Lower lobe of right lung (tissue), 2 donors: ENCODE measurements at regions not wholly inside any gene's neighbourhood (a gene's known extent, or its start where the extent isn't known, plus 50 kb on each side); places are given as distances from the start of the nearest gene placed in this dataset.

Experiments
- ATAC-seq, 2 donors: fragments of 200-7000 bp; cut with Tn5 transposase; one replicate each; pipeline ENCODE4 v1.9.1; 2020 to 2022; ENCODE audit warnings: mild to moderate bottlenecking in 2 of 2, moderate library complexity in 2 of 2
- DNase-seq: peaks from one replicate; pipeline ENCODE4 v3.0.0-alpha.2; 2020
- H3K27ac ChIP-seq: fragments of 200-600 bp; one replicate; pipeline ENCODE4 v1.8.0; 2022
- H3K27me3 ChIP-seq: fragments of 200-600 bp; one replicate; pipeline ENCODE4 v1.8.0; 2022; ENCODE audit warnings: low read depth
- H3K36me3 ChIP-seq: fragments of 200-600 bp; one replicate; pipeline ENCODE4 v1.8.0; 2022; ENCODE audit warnings: mild to moderate bottlenecking
- H3K4me1 ChIP-seq: fragments of 200-600 bp; one replicate; pipeline ENCODE4 v1.8.0; 2022
- H3K4me3 ChIP-seq: fragments of 200-600 bp; one replicate; pipeline ENCODE4 v1.8.0; 2022; ENCODE audit warnings: mild to moderate bottlenecking
- H3K9me3 ChIP-seq: fragments of 200-600 bp; one replicate; pipeline ENCODE4 v1.8.0; 2022
- intact Hi-C: fragments of 100-400 bp; cut with DNase I; formaldehyde crosslinking; loops from one replicate; pipeline ENCODE4 v1.11.0; 2022
- TF ChIP-seq, protein P1 (sequence below): fragments of 200-600 bp; IDR thresholded peaks from one replicate; pipeline ENCODE4 v1.8.0; 2022; ENCODE audit warnings: antibody characterized with exemption, mild to moderate bottlenecking
- donor health status: DM: no; HTN: yes; CAD: no; lungs with severe emphysema.

DNA sequence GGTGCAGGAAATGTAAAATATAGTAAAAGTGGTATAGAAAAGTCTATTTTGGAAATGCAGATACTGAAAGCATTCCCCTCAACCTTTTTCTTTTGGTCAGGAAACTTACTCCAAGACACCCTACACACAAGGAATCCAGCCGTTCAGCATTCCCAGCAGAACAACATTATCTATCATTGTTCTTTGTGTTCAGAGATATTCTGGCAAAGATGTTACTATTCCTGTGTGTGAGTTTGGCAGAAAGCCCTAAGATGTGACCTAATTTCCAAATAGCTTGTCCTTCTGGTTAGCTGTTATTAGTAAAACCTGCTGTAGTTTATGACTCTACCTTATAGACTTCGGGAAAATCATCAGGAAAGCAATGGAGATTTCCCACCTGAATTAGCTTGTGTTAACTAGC, 78.1 kb upstream of the PELI1 start:
- no peak for ATAC-seq
- TF ChIP-seq, protein P1, sequence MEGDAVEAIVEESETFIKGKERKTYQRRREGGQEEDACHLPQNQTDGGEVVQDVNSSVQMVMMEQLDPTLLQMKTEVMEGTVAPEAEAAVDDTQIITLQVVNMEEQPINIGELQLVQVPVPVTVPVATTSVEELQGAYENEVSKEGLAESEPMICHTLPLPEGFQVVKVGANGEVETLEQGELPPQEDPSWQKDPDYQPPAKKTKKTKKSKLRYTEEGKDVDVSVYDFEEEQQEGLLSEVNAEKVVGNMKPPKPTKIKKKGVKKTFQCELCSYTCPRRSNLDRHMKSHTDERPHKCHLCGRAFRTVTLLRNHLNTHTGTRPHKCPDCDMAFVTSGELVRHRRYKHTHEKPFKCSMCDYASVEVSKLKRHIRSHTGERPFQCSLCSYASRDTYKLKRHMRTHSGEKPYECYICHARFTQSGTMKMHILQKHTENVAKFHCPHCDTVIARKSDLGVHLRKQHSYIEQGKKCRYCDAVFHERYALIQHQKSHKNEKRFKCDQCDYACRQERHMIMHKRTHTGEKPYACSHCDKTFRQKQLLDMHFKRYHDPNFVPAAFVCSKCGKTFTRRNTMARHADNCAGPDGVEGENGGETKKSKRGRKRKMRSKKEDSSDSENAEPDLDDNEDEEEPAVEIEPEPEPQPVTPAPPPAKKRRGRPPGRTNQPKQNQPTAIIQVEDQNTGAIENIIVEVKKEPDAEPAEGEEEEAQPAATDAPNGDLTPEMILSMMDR = no peak
- Histone ChIP-seq H3K36me3 (no peaks in the 10 kb centered on the region), H3K27ac (no peak overlapping the region), H3K9me3 (no peaks in the 10 kb centered on the region), H3K27me3 (no peaks in the 10 kb centered on the region), H3K4me3 (no peak overlapping the region), H3K4me1 (peaks cover 25% of the 10 kb centered on the region)
- intact Hi-C loops = no loop called here
- no peak for DNase-seq

DNA sequence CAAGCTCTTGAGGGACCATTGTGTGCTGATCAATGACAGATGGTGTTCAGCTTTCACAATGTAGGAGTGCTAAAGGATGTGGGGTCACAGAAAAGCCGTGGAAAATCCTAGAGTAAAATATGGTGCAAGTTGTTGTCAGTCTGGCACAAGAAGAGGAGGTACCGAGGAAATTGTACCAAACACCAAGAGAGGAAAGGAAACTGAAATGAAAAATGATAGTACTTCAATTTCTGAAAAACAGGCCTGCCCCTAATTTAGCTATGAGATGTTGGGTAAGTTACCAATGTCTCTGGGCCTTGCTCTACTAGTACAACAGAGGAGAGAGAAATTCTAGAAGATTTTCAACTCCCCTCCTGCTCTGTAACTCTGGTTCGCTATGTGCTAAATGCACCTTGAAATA, 78.8 kb upstream of the PELI1 start:
- Histone ChIP-seq H3K4me1 (peaks cover 31% of the 10 kb centered on the region), H3K27ac (peak overlapping the region; percentile 34), H3K27me3 (no peaks in the 10 kb centered on the region), H3K4me3 (no peak overlapping the region), H3K9me3 (no peaks in the 10 kb centered on the region), H3K36me3 (no peaks in the 10 kb centered on the region)
- ATAC-seq (no peak), DNase-seq (no peak)
- intact Hi-C loops = no loop called here
- TF ChIP-seq, protein P1 = no peak

DNA sequence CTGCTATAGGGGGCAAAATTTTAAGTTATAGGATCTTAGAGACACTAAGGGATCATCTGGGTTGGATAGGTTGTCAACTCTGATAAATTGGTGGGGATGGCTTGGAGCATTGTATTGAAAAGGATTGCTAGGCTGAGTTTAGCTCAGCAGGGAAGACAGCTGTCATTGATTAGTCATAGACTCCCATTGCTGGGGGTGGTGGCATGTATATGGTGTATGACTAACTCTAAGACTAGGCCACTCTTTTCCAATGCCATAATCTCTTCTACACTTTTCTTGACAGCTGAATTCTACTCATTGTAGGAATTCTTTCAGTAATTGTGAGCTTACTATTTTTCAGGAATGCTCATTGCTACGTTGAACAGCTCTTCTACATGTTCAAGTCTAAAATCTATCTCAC, 81.3 kb upstream of the PELI1 start:
- Histone ChIP-seq H3K4me1 (peaks cover 29% of the 10 kb centered on the region), H3K4me3 (no peak overlapping the region), H3K27me3 (no peaks in the 10 kb centered on the region), H3K9me3 (no peaks in the 10 kb centered on the region), H3K36me3 (no peaks in the 10 kb centered on the region), H3K27ac (no peak overlapping the region)
- TF ChIP-seq, protein P1 = no peak
- intact Hi-C loops = no loop called here
- DNase-seq (no peak), ATAC-seq (no peak)

DNA sequence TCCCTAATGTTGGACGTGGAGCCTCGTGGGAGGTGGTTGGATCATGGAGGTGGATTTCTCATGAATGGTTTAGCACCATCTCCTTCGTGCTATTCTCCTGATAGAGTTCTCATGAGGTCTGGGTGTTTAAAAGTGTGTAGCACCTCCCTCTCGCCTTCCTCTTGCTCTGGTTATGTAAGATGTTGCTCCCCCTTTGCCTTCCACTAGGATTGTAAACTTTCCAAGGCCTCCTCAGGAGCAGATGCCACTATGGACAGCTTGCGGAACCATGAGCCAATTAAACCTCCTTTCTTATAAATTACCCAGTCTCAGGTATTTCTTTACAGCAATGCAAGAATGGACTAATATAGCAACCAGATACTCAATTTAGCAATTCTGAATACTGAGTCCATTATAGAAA, 82.4 kb upstream of the PELI1 start:
- no peak for DNase-seq
- no peaks in the 10 kb centered on the region for H3K36me3 ChIP-seq
- no peak overlapping the region for H3K27ac ChIP-seq
- intact Hi-C loops = no loop called here
- H3K4me3 ChIP-seq = no peak overlapping the region
- peaks cover 27% of the 10 kb centered on the region for H3K4me1 ChIP-seq
- no peaks in the 10 kb centered on the region for H3K9me3 ChIP-seq
- TF ChIP-seq, protein P1 = no peak
- ATAC-seq = no peak
- H3K27me3 ChIP-seq = no peaks in the 10 kb centered on the region

DNA sequence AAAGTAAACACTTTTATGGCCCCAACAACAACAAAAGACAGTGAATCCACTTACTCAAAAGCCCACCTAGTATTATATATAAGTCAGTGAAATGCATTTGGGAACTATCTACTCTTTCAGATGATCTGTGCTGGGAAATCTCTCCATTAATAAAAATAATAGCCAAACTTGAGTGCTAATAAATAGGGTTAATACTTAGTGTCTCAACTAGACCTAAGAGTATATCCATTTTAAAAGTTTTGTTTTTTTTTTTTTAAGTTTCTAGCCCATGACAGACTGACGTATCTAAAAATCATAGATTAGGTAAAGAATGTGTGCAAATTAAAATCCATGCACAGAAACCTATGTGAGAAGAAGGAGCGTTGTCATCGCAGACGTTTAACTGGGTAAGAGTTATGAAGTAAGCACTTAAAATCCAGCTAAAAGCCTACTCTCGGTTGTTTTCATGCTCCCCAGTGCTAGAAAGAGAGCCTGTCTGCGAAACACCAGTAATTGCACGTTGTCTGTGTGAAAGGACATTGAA, 83.4 kb upstream of the PELI1 start:
- H3K36me3 ChIP-seq = no peaks in the 10 kb centered on the region
- intact Hi-C loops = no loop called here
- peak overlapping the region; percentile 72 for H3K27ac ChIP-seq
- peak overlapping the region; percentile 52 for H3K4me3 ChIP-seq
- DNase-seq (no peak), ATAC-seq (no peak)
- TF ChIP-seq, protein P1 = no peak
- H3K9me3 ChIP-seq = no peaks in the 10 kb centered on the region
- H3K4me1 ChIP-seq = peaks cover 16% of the 10 kb centered on the region
- H3K27me3 ChIP-seq = no peaks in the 10 kb centered on the region
